ENCODE measurements at regions not wholly inside any gene's neighbourhood (a gene's known extent, or its start where the extent isn't known, plus 50 kb on each side); places are given as distances from the start of the nearest gene placed in this dataset.
"Not testable (repeated sequence)": the region's sequence is repeated elsewhere in the genome, so short reads cannot be mapped to it uniquely, and the experiment has no call there.

DNA sequence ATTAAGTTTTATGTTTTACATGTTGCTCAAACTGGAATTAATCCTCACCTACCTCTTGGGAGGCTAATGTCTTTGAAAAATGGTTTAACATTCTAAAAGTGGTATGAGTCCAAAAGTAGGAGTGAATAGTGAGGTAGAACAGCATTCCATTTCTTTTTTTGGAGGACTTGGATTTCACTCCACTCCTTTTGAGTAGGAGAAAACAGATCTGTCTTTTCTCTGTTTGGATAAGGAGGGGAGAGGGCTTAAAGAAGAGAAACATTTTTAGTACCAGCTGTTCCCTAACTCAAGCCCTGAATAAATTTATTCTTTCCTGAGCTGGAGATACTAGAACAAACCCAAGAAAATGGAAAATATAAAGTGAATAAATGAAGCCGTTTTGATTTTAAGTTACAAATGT lies 687.9 kb downstream of the MECOM start:
- DNase-seq = no peak

DNA sequence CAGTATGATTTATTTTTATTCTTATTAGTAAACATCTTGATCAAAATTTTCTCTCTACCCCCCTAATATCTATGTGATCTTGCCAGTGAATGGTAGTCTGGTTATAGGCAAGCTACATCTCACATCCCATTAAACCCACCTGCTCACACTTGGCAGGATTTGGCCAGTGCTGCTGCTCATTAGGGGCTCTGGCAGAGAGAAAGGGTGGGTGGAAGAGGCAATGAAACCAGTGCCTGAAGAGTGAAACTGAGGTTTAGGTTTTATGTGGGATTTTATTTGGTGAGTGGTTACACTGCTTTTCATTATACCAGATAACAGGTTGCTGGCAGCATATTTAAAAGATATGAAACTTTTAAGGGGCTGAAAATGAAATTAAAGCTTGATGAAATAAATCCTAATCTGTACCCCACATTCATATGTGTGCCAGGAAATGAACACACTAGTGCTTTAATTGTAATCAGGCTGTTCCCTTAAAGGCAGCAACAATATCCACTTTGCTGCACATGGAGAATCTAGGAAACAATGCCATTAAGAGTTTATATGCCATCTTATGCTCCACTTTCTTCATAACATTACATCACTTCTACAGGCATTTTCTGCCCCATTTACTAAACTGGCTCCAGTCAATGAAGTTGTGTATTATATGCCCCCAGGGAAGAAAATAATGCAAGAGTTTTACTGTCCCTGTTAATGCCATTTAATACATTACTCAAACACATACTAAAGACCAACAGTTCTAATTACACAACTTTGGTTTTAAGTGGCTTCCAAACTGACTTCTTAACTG lies 688.7 kb downstream of the MECOM start:
- no peak for DNase-seq

DNA sequence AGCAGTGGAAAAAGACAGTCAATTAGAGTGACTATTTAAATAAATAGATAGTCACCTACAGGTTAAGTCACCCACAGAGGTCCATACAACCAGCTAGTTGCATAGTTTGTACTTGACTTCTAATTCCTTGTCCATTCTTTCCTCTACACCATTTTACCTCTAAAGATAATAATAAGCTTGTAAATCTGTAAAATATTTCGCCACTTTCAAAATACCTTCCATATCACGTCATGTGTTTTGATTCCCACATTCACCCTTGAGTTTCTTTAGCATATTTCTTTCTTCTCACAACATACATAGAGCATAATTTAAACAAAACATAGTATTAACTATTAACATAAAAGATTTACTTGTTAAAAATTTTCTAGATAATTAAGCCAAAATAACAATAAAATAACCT lies 689.6 kb downstream of the MECOM start:
- no peak for DNase-seq

DNA sequence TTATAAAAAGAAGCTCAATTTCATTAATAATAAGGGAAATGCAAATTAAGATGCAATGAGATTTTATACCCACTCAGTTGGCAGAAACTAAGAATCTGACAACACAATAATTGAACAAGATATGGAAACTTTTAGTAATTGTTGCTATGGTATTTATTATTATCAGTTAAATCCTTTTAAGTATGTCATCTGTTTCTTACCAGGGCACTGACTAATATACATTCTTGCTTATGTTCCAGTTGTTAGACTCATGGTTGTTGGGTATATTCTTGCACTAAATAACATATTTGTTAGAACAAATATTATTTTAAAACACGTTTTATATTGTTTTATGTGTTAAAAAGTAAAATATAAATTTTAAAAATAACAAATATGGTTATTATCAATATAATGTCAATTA lies 690.3 kb downstream of the MECOM start:
- DNase-seq = no peak

DNA sequence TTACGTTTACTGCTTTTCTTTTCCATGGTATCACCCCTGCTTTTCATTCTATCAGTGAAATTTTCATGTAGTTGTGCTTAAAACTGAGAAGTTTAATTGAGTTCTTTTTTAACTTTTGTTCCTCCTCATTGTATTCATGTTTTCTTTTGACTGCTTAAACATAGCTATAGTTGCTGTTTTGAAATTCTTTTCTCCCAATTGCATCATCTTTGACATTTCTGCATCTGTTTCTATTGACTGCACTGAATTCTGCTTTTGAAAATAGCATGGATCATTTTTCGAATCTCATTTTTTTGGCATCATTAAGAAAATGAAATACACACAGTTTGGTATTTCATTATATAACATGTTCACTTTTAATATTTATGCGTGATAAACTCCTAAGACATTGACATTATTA lies 694.9 kb downstream of the MECOM start:
- DNase-seq = no peak

DNA sequence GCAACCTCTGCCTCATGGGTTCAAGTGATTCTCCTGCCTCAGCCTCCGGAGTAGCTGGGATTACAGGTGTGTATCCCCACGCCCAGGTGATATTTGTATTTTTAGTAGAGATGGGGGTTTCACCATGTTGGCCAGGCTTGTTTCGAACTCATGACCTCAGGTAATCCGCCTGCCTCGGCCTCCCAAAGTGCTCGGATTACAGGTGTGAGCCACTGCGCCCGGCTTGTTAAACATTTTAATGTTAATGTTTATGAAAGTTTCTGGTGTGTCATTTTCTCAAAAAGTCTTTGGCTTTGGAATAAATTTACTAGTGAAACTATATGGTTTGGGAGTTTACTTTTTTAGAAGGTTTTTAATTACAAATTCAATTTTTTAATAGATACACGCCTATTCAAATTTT lies 698.8 kb downstream of the MECOM start:
- no peak for DNase-seq

DNA sequence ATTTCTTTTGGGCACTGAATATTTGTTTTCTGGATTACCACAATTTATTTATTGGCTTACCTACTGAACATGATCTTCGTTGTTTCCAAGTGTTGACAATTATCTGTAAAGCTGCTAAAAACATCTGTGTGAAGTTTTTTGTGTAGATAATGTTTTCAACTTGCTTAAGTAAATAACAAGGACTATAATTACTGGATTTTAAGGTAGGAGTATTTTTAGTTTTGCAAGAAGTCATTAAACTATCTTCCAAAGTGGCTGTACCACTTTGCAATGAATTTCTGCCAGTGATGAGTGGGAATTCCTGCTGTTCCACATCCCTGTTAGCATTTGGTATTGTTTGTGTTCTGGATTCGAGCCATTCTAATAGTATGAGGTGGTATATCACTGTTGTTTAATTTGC lies 702.2 kb downstream of the MECOM start:
- no peak for DNase-seq

DNA sequence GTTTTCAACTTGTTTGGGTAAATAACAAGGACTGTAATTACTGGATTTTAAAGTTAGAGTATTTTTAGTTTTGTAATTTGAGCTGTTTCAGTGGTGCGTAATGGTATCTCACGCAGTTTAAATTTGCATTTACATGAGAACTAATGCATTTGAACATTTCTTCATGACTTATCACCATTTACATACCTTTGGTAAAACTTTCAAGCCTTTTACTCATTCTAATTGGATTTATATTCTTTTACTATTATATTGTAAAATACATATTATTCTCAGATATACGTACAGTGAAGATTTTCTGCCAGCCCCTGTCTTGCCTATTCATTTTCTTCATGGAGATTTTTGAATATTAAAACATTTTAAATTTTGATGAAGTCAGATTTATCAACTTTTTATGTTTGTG lies 703.8 kb downstream of the MECOM start:
- no peak for DNase-seq

DNA sequence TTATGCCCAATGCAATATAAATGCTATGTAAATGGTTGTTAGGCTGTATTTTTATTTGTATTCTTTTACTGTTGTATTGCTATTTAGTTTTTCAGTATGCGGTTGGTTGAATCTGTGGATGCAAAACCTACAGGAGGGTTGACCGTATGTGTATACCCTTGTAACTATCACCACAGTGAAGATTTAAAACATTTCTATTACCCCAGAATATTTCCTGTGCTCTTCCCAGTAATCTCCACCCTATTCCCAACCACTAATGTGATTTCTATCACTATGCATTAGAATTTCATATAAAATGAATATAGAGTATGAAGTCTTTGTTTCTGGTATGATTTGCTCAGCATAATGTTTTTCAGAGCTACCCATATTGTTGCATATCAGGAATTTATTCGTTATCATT lies 705.0 kb downstream of the MECOM start:
- DNase-seq = no peak

DNA sequence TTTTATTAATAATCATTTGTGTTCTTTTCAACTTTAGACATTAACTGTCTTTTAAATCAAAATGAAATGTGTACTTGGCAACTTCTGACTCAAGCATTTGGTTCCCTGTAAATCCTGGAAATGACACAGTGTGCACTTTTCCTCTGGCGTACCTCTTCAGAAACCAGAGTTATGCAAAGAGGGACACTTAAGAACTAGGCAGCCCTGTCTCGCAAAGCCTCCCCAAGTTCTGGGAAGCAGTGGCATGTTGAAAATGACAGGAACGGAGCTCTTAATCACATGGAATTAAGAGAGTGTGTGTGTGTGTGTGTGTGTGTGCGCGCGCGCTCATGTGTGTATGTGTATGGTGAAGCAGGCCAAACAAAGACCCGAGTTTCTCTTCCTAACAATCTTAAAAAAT lies 707.4 kb downstream of the MECOM start:
- no peak for DNase-seq

DNA sequence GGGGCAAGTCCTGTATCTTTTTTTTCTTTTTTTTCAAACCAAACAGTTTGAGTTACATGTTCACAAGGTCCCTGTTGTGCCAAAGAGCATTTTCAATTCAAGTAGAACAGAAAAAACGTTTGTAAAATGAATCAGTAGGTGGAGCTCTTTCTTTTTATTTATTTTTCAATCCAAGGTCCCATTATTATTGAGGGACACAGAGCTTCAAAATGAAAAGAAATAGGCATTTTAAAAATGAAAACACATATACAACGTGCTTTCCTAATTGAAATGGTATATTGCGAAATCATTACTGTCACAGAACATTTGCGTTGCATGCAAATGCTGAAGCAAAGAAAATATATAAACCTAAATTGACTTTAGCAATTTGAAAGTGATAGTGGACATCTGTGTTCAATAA lies 711.0 kb downstream of the MECOM start:
- peak; percentile 26 for DNase-seq

DNA sequence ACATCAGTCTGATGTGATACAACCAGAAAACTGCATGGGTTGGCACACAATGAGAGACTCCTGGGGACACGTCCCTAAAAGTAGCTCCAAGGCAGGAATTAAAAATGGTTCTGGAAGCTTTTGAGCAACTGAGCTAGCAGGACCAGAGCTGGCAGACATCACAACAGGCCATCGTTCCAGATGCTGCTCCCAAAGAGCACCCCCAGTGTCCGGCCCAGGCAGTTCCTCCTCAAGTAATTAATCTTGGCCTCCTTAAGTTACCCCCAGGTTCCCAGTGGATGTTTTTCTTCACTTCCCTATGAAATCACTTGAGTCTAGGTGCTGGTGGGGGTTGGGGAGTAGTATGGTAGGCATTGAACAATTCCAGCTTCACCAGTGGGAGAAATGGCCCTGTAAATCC lies 711.6 kb downstream of the MECOM start:
- DNase-seq = no peak

DNA sequence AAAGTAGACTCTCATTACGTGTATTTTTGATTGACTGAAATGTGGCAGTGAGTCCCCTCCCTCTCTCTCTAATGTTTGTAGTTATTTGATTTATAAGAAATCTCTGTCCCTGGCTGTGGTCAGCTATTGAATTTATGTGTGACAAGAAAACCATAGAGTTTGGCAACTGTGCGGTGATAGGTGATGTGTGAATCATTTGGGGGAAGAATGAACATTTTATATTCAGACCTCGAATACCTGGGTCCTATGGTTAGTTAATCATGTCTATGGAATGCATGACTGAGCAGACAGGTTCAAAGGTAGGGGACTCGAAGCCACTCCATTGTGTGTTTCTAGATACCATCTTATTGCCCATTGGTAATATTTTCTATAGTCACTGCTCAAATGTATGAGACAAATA lies 712.1 kb downstream of the MECOM start:
- DNase-seq = no peak

DNA sequence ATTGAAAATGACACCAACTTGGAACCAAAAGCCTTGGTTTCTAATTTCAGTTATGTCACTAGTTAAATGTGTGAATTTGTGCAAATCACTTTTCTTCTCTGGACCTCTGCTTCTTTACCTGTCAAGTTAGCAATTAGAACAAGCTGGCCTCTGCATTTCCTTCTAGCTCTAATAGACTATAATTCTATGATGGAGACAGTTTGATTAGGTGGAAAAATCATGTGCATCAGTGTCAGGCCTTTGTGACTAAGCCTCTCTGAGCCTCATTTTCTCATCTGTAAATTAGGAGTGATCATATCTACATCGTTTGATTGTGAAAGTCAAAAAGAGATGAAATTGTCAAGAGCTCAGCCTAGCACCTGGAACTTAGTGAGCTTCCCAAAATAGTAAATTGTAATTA lies 712.9 kb downstream of the MECOM start:
- peak; percentile 11 for DNase-seq

DNA sequence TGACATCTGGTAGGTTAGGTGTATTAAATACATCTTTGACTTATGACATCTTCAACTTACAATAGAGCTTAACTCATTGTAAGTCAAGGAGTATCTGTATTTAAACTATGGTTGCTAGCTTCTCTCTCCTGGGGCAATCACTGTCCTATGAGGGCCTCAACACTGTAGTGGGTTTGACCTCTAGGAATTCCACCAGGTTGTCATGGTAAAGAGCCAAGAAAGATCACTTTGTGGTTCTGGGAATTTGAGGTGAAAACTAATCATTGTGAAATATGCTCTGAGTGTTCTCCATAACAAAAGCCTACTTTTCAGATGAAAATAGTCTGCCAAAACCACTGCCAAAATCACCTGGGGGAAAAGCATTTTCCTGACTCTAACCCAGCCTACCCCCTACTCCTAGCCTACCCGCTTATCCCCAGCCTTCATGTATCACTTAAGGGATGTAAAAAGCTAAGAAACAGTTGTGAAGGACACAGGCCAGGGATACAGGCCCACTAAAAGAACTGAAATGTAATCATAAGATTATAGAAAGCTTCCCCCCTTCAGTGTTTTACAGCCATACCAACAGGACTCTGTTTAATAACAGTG lies 723.8 kb downstream of the MECOM start:
- no peak for DNase-seq

DNA sequence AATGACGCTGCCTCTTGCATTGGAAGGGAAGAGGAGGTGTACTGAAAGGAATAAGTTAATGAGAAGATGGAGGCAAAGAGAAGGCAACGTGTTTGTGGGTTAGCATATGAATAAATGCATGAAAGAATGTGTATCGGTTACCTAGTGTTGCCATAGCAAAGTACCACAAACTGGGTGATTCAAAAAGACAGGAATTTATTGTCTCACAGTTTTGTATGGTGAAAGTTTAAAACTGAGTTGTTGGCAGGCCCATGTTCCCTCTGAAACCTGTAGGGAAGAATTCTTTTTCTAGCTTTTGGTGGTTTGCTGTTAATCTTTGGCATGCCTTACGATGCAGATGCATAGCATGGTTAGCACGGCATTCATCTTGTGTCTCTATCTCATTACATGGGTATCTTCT lies 729.9 kb downstream of the MECOM start:
- no peak for DNase-seq

DNA sequence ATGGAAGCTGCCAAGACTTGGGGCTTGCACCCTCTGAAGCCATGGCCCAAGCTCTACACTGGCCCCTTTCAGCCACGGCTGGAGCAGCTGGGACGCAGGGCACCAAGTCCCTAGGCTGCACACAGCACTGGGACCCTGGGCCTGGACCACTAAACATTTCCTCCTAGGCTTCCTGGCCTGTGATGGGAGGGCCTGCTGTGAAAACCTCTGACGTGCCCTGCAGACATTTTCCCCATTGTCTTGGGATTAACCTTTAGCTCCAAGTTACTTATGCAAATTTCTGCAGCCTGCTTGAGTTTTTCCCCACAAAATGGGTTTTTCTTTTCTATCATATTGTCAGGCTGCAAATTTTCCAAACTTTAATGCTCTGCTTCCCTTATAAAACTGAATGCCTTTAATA lies 733.5 kb downstream of the MECOM start:
- not testable (repeated sequence) for DNase-seq

DNA sequence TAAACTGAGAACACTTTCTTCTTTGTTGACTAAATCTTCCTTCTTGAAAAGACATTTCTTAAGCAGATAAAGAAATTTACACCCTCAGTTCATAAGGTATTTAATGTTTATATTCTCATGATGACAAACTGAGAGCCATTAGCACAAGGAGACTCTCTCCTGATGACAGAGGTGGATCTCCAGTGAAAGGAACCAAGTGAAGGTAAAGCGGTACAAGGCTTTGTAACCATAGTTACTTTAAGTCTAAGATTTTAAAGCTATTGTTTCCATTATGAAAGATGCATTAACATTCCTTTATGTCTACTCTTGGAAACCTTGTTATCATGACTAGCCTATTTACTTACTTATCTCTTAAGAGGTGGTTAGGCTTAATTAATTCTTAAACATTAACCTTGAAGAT lies 737.1 kb downstream of the MECOM start:
- no peak for DNase-seq

DNA sequence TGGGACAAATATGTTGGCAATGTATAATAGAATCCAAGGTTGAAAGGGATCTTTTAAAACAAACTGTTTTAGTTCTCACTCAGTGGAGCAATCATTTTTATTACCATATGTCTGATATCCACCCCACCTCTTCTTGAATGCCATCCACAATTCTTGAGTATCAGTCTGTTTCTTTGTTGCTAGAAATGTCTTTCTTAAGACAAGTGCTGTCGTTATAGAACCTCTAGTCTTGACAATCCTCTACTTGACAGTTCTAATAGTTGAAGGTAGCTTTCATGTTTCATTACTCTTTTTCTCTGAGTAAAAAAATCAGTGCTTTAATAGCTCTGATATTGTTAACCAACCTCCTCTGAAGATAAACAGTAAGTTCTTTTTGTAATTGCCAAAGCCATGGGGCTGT lies 737.9 kb downstream of the MECOM start:
- DNase-seq = no peak

DNA sequence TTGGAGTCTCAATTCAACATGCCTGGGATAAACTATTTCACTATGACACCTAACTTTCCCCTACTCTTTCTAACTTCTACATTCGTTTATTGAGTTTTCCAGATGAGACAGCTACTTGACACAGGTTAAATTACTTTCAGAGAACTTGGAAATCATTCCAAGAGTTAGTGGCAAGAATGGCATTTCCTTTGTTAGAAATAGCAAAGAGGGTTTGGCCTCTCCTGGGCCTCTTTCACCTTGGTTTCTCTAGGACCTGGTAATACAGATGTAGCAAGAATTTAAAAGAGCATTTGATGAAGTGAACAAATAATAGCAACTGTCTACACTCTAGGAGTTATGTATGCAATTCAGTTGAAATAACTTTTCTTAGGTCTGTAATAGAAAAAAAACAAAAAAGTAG lies 748.9 kb downstream of the MECOM start:
- DNase-seq = no peak

DNA sequence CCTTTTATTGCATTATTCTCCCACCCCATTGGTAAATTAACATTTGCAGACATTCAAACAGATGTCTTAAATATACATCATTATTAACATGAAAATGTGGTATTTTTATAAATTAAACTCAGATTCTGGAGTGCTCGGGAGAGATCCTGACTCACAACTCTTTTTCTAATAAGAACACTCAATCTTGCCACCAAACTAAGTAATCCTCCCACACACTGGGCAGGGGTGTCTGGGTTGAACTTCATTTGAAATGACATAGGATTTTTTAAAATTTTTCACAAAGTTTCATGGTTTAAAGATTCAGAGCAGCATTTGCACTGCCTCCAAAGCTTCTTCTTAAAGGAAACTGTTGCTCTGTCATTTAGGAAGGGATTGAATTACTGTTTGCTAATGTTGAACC lies 754.3 kb downstream of the MECOM start:
- DNase-seq = no peak

DNA sequence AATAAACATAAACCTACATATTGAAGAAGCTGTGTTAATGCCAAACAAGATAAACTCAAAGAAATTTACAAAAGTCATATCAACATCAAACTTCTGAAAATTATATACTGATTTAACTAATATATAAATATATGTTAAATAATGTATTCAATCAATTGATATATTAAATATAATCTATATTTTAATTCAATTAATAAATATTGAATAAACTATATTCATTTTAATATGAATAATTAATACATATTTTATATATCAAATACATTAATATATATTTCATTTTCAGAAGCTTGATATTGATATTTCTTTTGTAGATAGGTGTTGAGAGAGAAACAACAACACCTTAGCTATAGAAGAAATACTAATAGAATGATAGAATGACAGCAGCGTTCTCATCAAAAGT lies 768.1 kb downstream of the MECOM start:
- DNase-seq = no peak

DNA sequence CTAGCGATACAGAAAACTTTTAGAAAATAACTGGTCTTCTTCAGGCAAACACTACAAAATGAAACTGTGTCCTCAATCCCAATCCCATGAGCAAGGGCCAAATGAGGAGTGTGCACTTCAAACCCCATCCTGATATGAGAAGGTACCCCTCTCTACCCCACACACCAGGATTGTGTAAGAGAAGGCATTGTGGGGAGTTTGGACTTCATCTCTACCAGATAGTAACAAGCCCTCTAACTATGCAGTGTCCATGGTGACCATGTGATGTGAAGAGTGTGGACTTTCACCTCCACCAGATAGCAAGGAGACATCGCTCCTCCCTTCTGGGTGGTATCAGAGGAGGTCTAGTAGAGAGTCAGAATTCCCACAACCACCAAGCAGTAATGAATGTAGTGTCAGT lies 769.3 kb downstream of the MECOM start:
- no peak for DNase-seq

DNA sequence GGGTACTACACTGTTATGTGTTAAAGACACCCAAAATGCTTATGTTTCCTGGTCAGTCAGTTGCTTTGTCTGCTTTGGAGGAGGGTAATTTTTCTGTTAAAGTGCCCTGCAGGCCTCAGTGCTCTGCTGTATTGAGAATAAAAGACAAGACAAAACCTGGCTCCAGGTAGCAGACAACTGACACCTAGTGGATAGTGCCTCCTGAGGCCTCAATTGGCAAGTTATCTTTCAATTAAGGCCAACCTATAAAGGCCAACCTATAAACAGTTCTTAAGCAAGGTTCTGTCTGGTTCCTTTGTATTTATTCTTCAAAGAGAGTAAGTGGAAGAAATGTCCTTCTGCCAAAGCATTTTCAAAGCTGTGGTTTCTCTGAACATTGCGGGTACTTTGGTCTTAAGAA lies 773.8 kb downstream of the MECOM start:
- no peak for DNase-seq

DNA sequence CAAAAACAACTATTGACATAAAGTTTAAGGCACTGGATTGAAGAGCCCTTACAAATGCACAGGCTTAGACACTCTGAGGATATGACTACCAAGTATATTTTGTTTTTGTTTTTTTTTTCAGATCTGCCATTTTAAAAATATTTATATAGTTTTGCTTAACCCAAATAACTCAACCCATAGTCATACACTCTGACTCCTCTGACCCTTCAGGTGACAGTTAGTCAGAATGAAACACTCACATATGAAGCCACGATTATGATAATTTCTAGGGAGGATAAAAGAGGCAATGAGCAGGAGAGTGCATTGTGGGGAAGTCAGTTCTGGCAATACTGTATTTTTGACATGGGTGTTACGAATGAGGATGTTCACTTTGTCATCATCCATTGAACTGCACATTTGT lies 774.7 kb downstream of the MECOM start:
- no peak for DNase-seq
